ENCODE measurements at regions not wholly inside any gene's neighbourhood (a gene's known extent, or its start where the extent isn't known, plus 50 kb on each side); places are given as distances from the start of the nearest gene placed in this dataset.
"Not testable (repeated sequence)": the region's sequence is repeated elsewhere in the genome, so short reads cannot be mapped to it uniquely, and the experiment has no call there.

- DNase-seq; H3K4me1 ChIP-seq; intact Hi-C loops (cut with DNase I; ENCODE audit: low total_unique reads); H3K9me3 ChIP-seq; H3K27me3 ChIP-seq; H3K27ac ChIP-seq; H3K36me3 ChIP-seq; H3K4me3 ChIP-seq: not testable (repeated sequence)
Measured at GRCh38 chr12:9543341-9543740, 64.4 kb downstream of the KLRB1 start.

- H3K4me3 ChIP-seq; H3K4me1 ChIP-seq; H3K36me3 ChIP-seq; H3K27me3 ChIP-seq; DNase-seq; H3K27ac ChIP-seq; H3K9me3 ChIP-seq; intact Hi-C loops (cut with DNase I; ENCODE audit: low total_unique reads): not testable (repeated sequence)
Measured at GRCh38 chr12:9542827-9543226, 64.9 kb downstream of the KLRB1 start.

GRCh38 chr12:9515925-9516324 lies 91.8 kb downstream of the KLRB1 start:
- DNase-seq; intact Hi-C loops (cut with DNase I; ENCODE audit: low total_unique reads); H3K27ac ChIP-seq: not testable (repeated sequence)

GRCh38 chr12:9512695-9513094 lies 95.0 kb downstream of the KLRB1 start:
- H3K27me3 ChIP-seq; H3K36me3 ChIP-seq; H3K27ac ChIP-seq; H3K9me3 ChIP-seq; H3K4me1 ChIP-seq; H3K4me3 ChIP-seq; DNase-seq; intact Hi-C loops (cut with DNase I; ENCODE audit: low total_unique reads): not testable (repeated sequence)

More at GRCh38 chr12:9515925-9516324, 91.8 kb downstream of the KLRB1 start:
- not testable (repeated sequence) for H3K4me1 ChIP-seq, H3K27me3 ChIP-seq, H3K4me3 ChIP-seq, H3K9me3 ChIP-seq, H3K36me3 ChIP-seq

- intact Hi-C loops (cut with DNase I; ENCODE audit: low total_unique reads); H3K36me3 ChIP-seq; H3K4me1 ChIP-seq; DNase-seq; H3K27me3 ChIP-seq; H3K4me3 ChIP-seq; H3K9me3 ChIP-seq; H3K27ac ChIP-seq: not testable (repeated sequence)
Measured at GRCh38 chr12:9510392-9511011, 97.2 kb downstream of the KLRB1 start.

- no peak for DNase-seq
- Histone ChIP-seq H3K4me1 (peaks cover 0 to 4% (median 0%) of the 10 kb centered on the region in 4 donors), H3K27ac (no peak overlapping the region), H3K9me3 (no peaks in the 10 kb centered on the region), H3K27me3 (no peaks in the 10 kb centered on the region), H3K4me3 (no peak overlapping the region), H3K36me3 (no peaks in the 10 kb centered on the region)
- no peak for TF ChIP-seq CTCF (IDR thresholded peaks at IDR 0.05)
- intact Hi-C loops (cut with DNase I; ENCODE audit: low total_unique reads), result no loop called here
Measured at GRCh38 chr12:9509464-9510161, 98.1 kb downstream of the KLRB1 start.

- no peak for DNase-seq
- H3K27me3 ChIP-seq, result no peaks in the 10 kb centered on the region
- intact Hi-C loops (cut with DNase I; ENCODE audit: low total_unique reads), result no loop called here
- H3K9me3 ChIP-seq, result no peaks in the 10 kb centered on the region
- H3K36me3 ChIP-seq, result no peaks in the 10 kb centered on the region
- H3K27ac ChIP-seq, result no peak overlapping the region
- no peak for TF ChIP-seq CTCF (IDR thresholded peaks at IDR 0.05)
- peaks cover 0 to 4% (median 0%) of the 10 kb centered on the region in 4 donors for H3K4me1 ChIP-seq
- no peak overlapping the region for H3K4me3 ChIP-seq
Measured at GRCh38 chr12:9506746-9507145, 101.0 kb downstream of the KLRB1 start.

- intact Hi-C loops (cut with DNase I; ENCODE audit: low total_unique reads); H3K4me1 ChIP-seq; H3K27me3 ChIP-seq; H3K4me3 ChIP-seq; DNase-seq; H3K27ac ChIP-seq; H3K36me3 ChIP-seq; H3K9me3 ChIP-seq: not testable (repeated sequence)
Measured at GRCh38 chr12:9503384-9503783, 104.3 kb downstream of the KLRB1 start.

GRCh38 chr12:9502845-9503244 lies 104.9 kb downstream of the KLRB1 start:
- H3K4me3 ChIP-seq; H3K36me3 ChIP-seq; DNase-seq; H3K9me3 ChIP-seq; intact Hi-C loops (cut with DNase I; ENCODE audit: low total_unique reads); H3K27ac ChIP-seq; H3K27me3 ChIP-seq; H3K4me1 ChIP-seq: not testable (repeated sequence)

GRCh38 chr12:9493325-9493724 lies 114.4 kb downstream of the KLRB1 start:
- H3K27ac ChIP-seq; intact Hi-C loops (cut with DNase I; ENCODE audit: low total_unique reads): not testable (repeated sequence)

GRCh38 chr12:9481289-9481688 lies 126.4 kb downstream of the KLRB1 start:
- DNase-seq; H3K27me3 ChIP-seq; H3K9me3 ChIP-seq; H3K27ac ChIP-seq; H3K4me1 ChIP-seq; H3K36me3 ChIP-seq; intact Hi-C loops (cut with DNase I; ENCODE audit: low total_unique reads); H3K4me3 ChIP-seq: not testable (repeated sequence)

More at GRCh38 chr12:9493325-9493724, 114.4 kb downstream of the KLRB1 start:
- not testable (repeated sequence) for H3K4me1 ChIP-seq, DNase-seq, H3K9me3 ChIP-seq, H3K27me3 ChIP-seq, H3K4me3 ChIP-seq, H3K36me3 ChIP-seq

- H3K4me1 ChIP-seq; intact Hi-C loops (cut with DNase I; ENCODE audit: low total_unique reads); H3K27ac ChIP-seq; DNase-seq; H3K9me3 ChIP-seq; H3K27me3 ChIP-seq; H3K4me3 ChIP-seq; H3K36me3 ChIP-seq: not testable (repeated sequence)
Measured at GRCh38 chr12:9474197-9474596, 133.5 kb downstream of the KLRB1 start.
